ENCODE measurements at regions not wholly inside any gene's neighbourhood (a gene's known extent, or its start where the extent isn't known, plus 50 kb on each side); places are given as distances from the start of the nearest gene placed in this dataset.

DNA sequence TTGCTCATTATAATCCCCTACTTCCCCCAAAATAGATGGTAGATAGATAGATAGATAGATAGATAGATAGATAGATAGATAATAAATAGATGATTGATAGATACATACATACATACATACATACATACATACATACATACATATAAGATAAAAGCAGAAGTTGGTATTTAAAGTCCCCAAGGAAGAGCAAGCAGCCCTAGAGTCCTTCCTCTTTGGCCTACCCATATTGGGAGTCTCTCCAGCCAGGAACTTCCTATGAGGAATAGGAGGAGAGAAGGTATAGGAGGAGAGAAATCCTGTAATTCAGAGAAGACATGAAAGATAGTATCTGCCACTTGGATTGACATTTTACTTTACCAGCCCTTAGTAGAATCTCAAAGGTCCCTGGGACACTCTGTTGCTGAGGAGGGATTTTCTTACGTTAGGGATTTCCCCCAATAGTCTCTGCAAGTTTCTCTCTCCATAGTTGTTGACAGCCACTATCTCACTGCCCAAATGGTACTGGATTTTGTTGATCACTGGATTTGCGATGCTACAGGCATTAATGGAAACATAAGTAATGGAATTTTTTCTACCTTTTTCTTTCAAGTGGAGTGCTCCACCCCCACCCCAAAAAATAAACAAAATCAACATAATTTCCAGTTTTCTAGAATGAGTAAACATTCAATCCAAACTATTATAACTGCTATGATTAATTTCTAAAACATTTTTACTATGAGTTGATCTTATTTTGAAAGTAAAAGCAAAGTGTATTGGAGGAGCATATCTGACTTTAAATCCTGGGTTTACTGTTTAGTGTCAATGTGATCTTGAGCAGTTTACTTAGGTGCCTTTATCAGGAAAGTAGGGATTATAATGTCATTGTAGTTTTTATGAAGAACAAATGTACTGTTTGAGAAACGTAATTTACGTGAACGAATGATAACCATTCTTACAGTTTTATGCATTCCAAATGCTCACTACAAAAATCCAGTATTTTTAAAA, 93.2 kb upstream of the TNFSF4 start:
- H3K4me3 ChIP-seq (ENCODE audit: low read depth, low read length), result no peak overlapping the region
- DNase-seq (ENCODE audit: low read depth), result no peak
- no peak for TF ChIP-seq CTCF (IDR thresholded peaks at IDR 0.05; ENCODE audit: control insufficient read depth, extremely low read depth, insufficient read depth)

DNA sequence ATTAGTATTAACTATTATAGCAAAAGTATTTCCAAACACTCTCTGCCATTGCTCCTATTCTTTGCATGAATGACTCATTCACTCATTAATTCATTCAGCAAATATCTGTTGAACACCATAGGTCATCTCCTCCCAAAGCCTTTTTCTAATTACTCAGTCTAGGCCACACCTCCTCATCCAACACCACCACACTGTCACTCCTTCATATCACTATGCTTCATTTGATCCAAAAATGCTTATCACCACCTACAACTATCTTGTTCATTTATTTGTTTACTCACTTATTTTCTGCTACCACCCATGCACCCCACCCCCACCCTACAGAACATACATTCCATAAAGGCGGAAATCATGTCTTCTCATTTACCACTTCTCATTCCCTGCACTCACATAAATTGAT, 94.4 kb upstream of the TNFSF4 start:
- H3K4me3 ChIP-seq (ENCODE audit: low read depth, low read length), result no peak overlapping the region
- no peak for DNase-seq (ENCODE audit: low read depth)
- TF ChIP-seq CTCF (IDR thresholded peaks at IDR 0.05; ENCODE audit: control insufficient read depth, extremely low read depth, insufficient read depth), result no peak

DNA sequence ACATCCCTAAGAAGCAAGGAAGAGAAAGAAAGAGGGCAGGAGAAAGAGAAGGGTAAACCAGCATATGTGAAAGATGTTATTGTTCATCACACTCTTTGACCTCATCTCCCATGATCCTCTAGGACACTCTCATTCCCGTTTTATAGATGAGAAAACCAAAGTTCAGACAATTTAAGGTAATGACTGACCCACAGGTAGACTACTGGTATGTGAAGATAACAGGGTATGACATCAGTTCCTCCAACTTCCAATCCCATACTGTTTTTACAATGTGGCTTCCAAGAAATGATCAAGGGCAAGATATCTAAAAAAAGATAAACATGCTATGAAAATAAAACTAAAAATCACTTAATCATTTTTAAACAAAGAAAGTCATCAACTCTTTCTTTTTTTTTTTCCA, 95.2 kb upstream of the TNFSF4 start:
- no peak overlapping the region for H3K4me3 ChIP-seq (ENCODE audit: low read depth, low read length)
- no peak for TF ChIP-seq CTCF (IDR thresholded peaks at IDR 0.05; ENCODE audit: control insufficient read depth, extremely low read depth, insufficient read depth)
- DNase-seq (ENCODE audit: low read depth), result no peak

- DNase-seq (ENCODE audit: low read depth), result no peak
- TF ChIP-seq CTCF (IDR thresholded peaks at IDR 0.05; ENCODE audit: control insufficient read depth, extremely low read depth, insufficient read depth), result no peak
These were observed 96.0 kb upstream of the TNFSF4 start for GRCh38 chr1:173302890-173303829.

GRCh38 chr1:173303984-173304383, 96.9 kb upstream of the TNFSF4 start:
- no peak for DNase-seq (ENCODE audit: low read depth)
- TF ChIP-seq CTCF (IDR thresholded peaks at IDR 0.05; ENCODE audit: control insufficient read depth, extremely low read depth, insufficient read depth), result no peak
- H3K4me3 ChIP-seq (ENCODE audit: low read depth, low read length), result no peak overlapping the region

More at GRCh38 chr1:173302890-173303829, 96.0 kb upstream of the TNFSF4 start:
- H3K4me3 ChIP-seq (ENCODE audit: low read depth, low read length), result no peak overlapping the region

DNA sequence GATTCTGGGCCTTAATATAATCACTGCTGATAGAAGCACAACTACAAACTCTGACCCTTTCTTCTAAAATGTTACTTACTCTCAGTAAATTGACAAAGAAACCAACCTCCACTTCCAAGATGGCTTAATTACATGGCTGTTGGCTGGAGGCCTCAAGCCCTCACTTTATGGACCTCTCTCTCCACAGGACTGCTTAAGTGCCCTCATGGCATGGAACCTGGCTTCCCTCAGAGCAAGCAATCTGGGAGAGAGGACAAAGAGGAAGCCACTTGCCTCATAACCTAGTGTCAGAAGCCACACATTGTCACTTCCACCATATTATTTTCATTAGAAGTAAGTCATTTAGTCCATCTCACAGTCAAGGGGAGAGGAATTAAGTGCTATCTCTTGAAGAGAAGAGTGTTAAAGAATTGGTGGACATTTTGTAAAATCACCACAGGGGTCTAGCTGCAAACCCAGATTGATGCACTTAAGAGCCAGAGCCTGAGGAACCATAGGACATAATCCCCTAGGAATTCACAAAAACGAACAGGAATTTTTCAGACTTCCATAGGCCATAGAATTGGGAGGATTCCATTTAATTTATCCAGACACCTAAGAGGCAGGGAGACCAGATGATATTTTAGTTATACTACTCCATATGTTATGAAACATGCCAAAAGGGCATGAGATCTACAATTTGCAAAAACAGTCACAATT, 97.5 kb upstream of the TNFSF4 start:
- H3K4me3 ChIP-seq (ENCODE audit: low read depth, low read length), result no peak overlapping the region
- TF ChIP-seq CTCF (IDR thresholded peaks at IDR 0.05; ENCODE audit: control insufficient read depth, extremely low read depth, insufficient read depth), result no peak
- DNase-seq (ENCODE audit: low read depth), result no peak

Data from LNCaP clone FGC (cell line).